Ureter (tissue), 1 donor: ENCODE measurements at regions not wholly inside any gene's neighbourhood (a gene's known extent, or its start where the extent isn't known, plus 50 kb on each side); places are given as distances from the start of the nearest gene placed in this dataset.
"Not testable (repeated sequence)": the region's sequence is repeated elsewhere in the genome, so short reads cannot be mapped to it uniquely, and the experiment has no call there.

Experiments
- DNase-seq: peaks from one replicate; pipeline ENCODE4 v3.0.0-alpha.2; 2020; ENCODE audit warnings: low spot score
- donor health status: DM: yes; HTN: yes; CAD: no.

DNA sequence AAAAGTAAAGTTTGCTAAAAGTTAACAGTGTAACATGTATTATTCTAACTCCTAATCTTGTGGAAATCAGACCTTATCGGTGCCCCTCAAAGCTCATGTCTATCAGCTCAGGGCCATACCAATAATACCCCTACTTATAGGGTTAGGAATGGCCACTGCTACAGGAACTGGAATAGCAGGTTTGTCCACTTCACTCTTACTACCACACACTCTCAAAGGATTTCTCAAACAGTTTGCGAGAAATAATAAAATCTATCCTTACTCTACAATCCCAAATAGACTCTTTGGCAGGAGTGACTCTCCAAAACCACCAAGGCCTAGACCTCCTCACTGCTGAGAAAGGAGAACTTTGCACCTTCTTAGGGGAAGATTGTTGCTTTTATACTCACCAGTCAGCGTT is 1677.7 kb downstream of the OLFM4 start:
- DNase-seq: no peak

DNA sequence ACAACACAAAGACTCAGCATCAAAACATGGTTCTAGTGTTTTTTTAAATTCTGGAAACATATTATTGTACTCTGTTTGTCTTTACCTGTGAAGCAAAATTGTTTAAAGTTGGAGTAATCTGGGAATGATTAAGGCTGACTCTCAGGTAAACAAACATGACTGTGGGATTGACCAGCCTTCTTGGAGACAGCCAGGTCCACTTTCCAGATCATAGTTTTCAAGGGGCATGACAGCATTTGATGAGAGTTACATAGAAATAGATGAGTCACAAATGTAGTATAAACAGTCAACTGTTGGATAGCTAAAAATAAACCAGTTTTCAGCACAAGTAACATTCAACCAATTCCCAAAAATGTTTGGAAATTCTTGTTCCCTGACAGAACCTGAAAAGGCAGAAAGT is 1680.9 kb downstream of the OLFM4 start:
- no peak for DNase-seq

DNA sequence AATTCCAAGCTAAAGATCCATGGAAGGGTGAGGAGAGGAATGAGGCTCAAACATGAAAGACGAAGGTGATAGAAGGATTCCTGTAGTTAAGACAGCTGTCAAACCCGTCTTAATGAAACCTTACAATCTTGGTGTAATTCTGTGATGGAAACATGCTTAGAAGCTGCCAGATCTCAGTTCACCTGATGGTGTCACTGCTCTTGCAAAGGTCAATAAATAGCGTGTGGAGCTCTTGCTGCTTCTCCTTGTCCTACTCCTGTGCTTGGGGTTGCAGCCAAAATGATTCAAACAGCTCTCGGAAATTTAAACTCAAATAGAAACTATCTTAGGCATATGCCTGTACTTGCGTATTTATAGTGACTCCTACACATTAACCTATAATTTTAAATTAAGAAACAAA is 1705.0 kb downstream of the OLFM4 start:
- no peak for DNase-seq

DNA sequence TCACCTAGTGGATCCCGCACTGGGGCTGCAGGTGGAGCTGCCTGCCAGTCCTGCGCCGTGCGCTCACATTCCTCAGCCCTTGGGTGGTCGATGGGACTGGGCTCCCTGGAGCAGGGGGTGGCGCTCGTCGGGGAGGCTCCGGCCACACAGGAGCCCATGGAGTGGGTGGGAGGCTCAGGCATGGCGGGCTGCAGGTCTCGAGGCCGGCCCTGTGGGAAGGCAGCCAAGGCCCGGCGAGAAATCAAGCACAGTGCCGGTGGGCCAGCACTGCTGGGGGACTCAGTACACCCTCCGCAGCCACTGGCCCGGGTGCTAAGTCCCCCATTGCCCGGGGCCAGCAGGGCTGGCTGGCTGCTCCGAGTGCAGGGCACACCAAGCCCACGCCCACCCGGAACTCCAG is 1708.6 kb downstream of the OLFM4 start:
- not testable (repeated sequence) for DNase-seq

GRCh38 chr13:54742984-54743383 is 1714.4 kb downstream of the OLFM4 start:
- no peak for DNase-seq

DNA sequence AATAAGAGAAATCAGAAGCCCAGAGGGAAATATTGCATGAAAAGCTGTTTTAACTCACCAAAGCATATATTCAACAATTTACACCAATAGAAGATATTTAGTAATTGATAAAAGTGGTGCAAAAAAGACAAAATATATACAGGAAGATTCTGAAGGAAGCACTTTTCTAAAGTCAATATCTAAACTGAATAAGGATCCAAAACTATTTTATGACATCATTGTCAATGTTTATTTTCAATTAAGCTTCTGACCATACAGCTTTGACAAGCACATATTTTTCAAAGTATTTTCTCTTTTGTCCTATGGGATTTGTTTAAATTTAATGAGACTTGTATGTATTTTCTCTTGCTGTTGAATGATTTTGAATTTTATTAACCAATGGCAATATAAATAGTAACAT is 1716.1 kb downstream of the OLFM4 start:
- no peak for DNase-seq

- DNase-seq: no peak
These were observed 1721.9 kb downstream of the OLFM4 start for GRCh38 chr13:54750521-54750920.

GRCh38 chr13:54758795-54759194 is 1730.2 kb downstream of the OLFM4 start:
- DNase-seq: no peak

GRCh38 chr13:54768214-54768613 is 1739.6 kb downstream of the OLFM4 start:
- DNase-seq: no peak

DNA sequence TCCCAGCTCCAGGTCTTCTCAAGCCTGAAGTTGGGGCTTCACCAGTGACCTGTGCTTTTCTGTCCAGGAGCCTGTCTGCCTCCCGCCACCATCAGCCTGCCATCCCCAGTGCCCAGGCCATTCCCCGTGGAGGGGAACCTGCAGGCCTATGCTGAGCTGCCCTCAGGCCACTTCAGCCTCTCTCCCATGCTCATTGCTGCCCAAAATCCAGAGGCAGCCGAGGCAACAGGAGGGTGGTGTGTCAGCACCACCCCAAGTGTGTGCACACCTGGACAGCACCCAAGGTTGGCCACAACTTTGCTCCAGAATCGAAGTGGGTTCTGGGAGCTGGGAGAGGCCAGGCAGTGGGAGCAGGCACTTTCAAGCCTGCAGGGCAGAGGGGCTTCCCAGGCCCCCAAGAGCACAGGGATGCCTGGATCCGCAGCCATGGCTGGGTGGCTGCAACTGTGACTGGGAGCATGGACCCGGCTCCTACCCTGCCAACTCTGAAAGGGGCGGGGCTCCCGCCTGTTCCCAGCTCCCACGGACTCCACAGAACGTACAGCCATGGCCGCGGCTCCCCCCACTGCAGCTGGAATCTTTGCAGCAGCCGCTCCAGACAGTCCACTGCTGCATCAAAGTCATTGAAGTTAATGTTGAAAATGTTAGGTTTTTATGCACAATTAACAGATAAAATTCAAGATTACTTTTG is 1747.0 kb downstream of the OLFM4 start:
- no peak for DNase-seq

DNA sequence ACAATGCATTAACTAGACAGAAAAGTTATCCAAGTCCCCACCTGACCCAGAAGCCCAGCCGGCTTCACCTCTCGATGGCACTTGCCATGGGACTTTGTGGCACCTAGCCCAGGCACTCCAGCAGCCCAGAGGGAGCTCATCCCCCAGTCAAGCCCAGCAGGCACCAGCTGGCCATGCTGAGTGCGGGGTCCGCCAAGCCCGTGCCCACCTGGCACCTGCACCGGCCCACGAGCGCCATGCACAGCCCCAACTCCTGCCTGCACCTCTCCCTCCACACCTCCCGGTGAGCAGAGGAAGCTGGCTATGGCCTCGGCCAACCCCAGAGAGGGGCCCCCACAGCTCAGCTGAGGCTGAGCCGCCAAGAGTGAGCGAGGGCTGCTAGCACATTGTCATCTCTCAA is 1759.1 kb downstream of the OLFM4 start:
- no peak for DNase-seq

DNA sequence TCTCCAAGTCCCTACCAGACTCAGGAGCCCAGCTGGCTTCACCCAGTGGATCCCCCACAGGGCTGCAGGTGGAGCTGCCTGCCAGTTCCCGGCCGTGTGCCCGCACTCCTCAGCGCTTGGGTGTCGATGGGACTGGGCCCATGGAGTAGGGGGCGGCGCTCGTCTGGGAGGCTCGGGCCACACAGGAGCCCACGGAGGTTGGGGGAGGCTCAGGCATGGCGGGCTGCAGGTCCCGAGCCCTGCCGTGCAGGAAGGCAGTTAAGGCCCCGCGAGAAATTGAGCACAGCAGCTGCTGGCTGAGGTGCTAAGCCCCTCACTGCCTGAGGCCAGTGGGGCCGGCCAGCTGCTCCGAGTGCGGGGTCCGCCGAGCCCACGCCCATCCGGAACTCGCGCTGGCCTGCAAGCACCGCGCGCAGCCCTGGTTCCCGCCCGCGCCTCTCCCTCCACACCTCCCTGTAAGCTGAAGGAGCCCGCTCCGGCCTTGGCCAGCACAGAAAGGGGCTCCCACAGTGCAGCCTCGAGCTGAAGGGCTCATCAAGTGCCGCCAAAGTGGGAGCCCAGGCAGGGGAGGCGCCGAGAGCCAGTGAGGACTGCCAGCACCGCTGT is 1771.1 kb downstream of the OLFM4 start:
- no peak for DNase-seq

DNA sequence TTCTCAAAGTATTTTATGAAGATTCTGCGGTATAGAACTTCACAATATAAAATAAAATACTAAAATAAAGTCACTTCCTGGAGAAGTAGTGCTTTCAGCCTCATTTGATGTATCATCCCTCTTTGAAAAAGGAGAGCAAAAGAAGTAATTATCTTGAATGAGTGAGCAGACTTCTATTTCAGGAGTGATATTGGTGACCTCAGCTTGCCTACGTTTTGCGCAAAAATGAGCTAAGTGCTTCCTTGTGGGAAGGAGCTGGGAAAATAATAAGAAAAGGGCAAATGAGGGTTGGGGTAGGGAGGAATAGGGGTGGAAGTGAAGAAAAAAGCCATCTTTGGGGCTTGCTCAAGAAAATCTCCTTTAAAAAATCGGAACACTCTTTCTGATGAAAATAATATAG is 1773.6 kb downstream of the OLFM4 start:
- no peak for DNase-seq

- no peak for DNase-seq
These were observed 1777.1 kb downstream of the OLFM4 start for GRCh38 chr13:54805743-54806142.

DNA sequence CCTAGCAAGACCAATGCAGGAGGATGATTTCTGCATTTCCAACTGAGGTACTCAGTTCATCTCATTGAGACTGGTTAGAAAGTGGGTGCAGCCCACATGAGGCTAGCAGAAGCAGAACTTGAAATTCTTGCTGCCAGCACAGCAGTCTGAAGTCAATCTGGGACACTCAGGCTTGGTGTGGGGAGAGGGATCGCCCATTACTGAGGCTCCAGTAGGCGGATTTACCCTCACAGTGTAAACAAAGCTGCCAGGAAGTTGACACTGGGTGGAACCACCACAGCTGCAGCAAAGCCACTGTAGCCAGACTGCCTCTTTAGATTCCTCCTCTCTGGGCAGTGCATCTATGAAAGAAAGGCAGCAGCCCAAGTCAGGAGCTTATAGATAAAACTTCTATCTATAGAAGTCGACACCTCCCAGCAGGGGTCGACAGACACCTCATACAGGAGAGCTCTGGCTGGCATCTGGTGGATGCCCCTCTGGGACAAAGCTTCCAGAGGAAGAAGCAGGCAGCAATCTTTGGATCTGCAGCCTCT is 1793.4 kb downstream of the OLFM4 start:
- DNase-seq: not testable (repeated sequence)

- DNase-seq: not testable (repeated sequence)
These were observed 1800.9 kb downstream of the OLFM4 start for GRCh38 chr13:54829391-54830068.

GRCh38 chr13:54836273-54836672 is 1807.7 kb downstream of the OLFM4 start:
- no peak for DNase-seq

DNA sequence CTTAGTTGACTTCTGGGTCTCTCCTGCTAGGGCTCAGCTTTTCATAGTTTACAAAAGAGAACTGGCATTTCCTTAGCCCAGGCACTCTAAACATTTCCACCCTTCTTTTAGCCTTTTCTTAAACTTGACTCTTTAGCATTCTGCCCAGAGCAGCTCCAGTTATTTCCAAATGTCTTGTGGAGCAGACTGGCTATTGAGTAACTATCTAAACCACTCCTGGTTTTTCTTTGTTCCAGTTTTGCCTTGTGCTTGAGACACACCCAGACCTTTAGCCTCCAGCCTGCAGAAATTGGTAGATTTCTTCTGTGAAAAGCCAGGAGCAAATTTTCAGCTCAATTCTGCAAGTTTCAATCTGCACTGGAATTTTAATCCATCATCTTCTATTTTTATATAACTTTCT is 1813.1 kb downstream of the OLFM4 start:
- DNase-seq: no peak

DNA sequence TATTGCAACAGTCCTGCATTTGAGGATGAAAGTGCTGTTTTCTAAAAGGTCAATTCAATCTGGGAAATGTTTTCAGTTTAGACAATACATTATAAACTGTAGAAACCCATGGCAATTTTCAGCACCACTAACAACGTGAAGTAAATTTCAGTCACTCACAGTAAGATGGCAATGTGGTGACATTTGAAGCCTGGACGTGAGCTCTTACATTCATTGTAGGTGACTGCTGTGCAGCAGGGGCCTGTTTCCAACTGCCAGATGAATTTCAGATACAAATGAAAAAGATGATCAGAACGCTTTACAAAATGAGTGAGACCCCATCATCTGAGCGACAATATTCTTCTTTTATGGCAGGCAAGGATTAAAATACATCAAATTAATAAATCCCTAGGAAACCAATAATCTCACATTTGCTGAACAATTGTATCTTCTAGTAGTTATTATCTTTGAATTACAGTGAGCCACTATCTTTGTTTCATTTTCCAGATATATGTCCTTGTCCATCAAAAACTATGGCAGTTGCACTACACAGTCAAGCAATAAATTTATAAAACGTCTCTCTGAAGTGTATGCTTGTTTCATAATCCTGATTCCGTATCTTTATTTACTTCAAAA is 1816.8 kb downstream of the OLFM4 start:
- no peak for DNase-seq

- DNase-seq: no peak
These were observed 1824.2 kb downstream of the OLFM4 start for GRCh38 chr13:54852831-54853230.

DNA sequence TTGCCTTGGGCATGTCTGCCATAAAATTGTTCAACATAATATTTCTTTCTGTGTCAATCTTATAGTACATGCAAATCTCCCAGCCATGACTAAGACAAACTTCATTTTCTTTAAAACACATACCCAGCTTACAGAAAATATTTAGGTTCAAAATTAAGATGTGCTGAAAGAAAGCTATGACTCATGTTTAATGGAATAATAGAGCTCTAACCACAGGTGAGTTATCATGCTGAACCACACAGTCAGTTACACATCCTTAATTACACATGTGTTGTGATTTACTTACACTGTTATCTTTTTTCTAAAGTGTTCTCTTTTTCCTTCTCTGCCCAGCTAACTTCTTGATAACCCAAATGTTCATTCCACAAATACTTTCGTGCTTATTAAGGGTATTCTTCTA is 1831.2 kb downstream of the OLFM4 start:
- DNase-seq: no peak

DNA sequence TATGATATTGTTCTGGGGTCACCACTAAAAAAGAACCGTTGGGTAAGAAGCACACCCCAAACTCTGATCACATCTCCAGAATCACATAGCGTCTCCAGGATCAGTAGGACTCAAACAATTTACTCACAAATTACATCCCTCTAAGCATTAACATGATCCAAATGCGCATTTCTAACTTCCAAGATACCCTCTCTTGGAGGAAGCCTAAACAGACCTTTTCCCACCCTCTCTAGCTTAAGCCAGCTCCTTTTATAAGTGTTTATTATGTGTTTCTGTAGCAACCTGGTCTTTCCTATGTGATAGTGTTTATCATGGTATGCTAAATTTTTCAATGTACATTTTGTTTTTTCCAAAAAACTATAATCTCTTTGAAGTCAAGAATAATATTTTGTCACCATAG is 1846.5 kb downstream of the OLFM4 start:
- no peak for DNase-seq

GRCh38 chr13:54879036-54879435 is 1850.4 kb downstream of the OLFM4 start:
- DNase-seq: no peak
